Tibial nerve (tissue), 4 donors: ENCODE measurements at regions not wholly inside any gene's neighbourhood (a gene's known extent, or its start where the extent isn't known, plus 50 kb on each side); places are given as distances from the start of the nearest gene placed in this dataset.

ENCODE experiments used
- DNase-seq, 2 donors: peaks; one replicate each; pipeline ENCODE4 v3.0.0-alpha.2; 2019; ENCODE audit warnings: low spot score in 2 of 2
- H3K27ac ChIP-seq, 4 donors: fragments of 200-600 bp; sonication (generic) in 3 of 4; one replicate each; pipeline ENCODE4 v1.5.1; 2017 to 2019; ENCODE audit warnings: mild to moderate bottlenecking in 1 of 4
- H3K27me3 ChIP-seq, 2 donors: fragments of 200-600 bp; sonication (generic) in 1 of 2; one replicate each; pipeline versions ENCODE4 v1.5.1 to v1.6.0; 2017 to 2019
- H3K36me3 ChIP-seq, 3 donors: fragments of 200-600 bp; sonication (generic); one replicate each; pipeline ENCODE4 v1.5.1; 2018 to 2019
- H3K4me1 ChIP-seq, 4 donors: fragments of 200-600 bp; sonication (generic) in 3 of 4; one replicate each; pipeline ENCODE4 v1.5.1; 2017 to 2019
- H3K4me3 ChIP-seq, 4 donors: fragments of 200-600 bp; sonication (generic) in 3 of 4; one replicate each; pipeline ENCODE4 v1.5.1; 2017 to 2019; ENCODE audit warnings: mild to moderate bottlenecking in 1 of 4, moderate library complexity in 1 of 4
- H3K9me3 ChIP-seq, 4 donors: fragments of 200-600 bp; sonication (generic) in 3 of 4; one replicate each; pipeline ENCODE4 v1.5.1; 2017 to 2019
- CTCF ChIP-seq, 5 experiments: fragments of 200-600 bp in 3 of 5; fragments of 450-650 bp in 2 of 5; sonication (generic) in 3 of 5; IDR thresholded peaks; one replicate each; pipeline ENCODE4 v1.5.1; 2016 to 2019; ENCODE audit warnings: antibody characterized with exemption in 5 of 5, mild to moderate bottlenecking in 3 of 5, moderate library complexity in 2 of 5
- EP300 ChIP-seq, 2 donors: sonication (generic); formaldehyde crosslinking; IDR thresholded peaks; one replicate each; pipeline ENCODE4 v1.6.1; 2017; ENCODE audit warnings: antibody characterized with exemption in 2 of 2, mild to moderate bottlenecking in 1 of 2
- POLR2A ChIP-seq, 2 donors: fragments of 450-650 bp; IDR thresholded peaks; one replicate each; pipeline ENCODE4 v1.6.1; 2017; ENCODE audit warnings: antibody characterized with exemption in 2 of 2, mild to moderate bottlenecking in 2 of 2, moderate library complexity in 2 of 2
- WGBS, 2 donors: methylation state at CpG; one replicate each; pipeline ENCODE4 v1.1.5; 2018; 5-methylcytosine and 5-hydroxymethylcytosine counted together

- no peaks in the 10 kb centered on the region for H3K9me3 ChIP-seq
- no peak overlapping the region for H3K4me3 ChIP-seq
- H3K27me3 ChIP-seq: no peaks in the 10 kb centered on the region
- DNase-seq: no peak
- no peak for TF ChIP-seq EP300 (IDR thresholded peaks at IDR 0.05)
- no peak for TF ChIP-seq POLR2A (IDR thresholded peaks at IDR 0.05)
- no peak for TF ChIP-seq CTCF (IDR thresholded peaks at IDR 0.05)
- no peaks in the 10 kb centered on the region for H3K36me3 ChIP-seq
- H3K4me1 ChIP-seq: no peaks in the 10 kb centered on the region
- no peak overlapping the region for H3K27ac ChIP-seq
Observed at GRCh38 chr2:206845877-206846276, 80.5 kb downstream of the FASTKD2 start.

- 70 to 85% methylated on average over 3 of the region's 3 CpGs for whole genome bisulfite sequencing, 2 donors
- no peaks in the 10 kb centered on the region for H3K9me3 ChIP-seq
- H3K4me3 ChIP-seq: no peak overlapping the region
- H3K27me3 ChIP-seq: no peaks in the 10 kb centered on the region
- no peaks in the 10 kb centered on the region for H3K4me1 ChIP-seq
- DNase-seq: no peak
- TF ChIP-seq EP300 (IDR thresholded peaks at IDR 0.05): no peak
- TF ChIP-seq CTCF (IDR thresholded peaks at IDR 0.05): no peak
- TF ChIP-seq POLR2A (IDR thresholded peaks at IDR 0.05): no peak
- H3K27ac ChIP-seq: no peak overlapping the region
- no peaks in the 10 kb centered on the region for H3K36me3 ChIP-seq
Observed at GRCh38 chr2:206846331-206846730, 80.9 kb downstream of the FASTKD2 start.

GRCh38 chr2:206846981-206847834, 81.8 kb downstream of the FASTKD2 start:
- Histone ChIP-seq H3K4me1 (no peaks in the 10 kb centered on the region), H3K4me3 (no peak overlapping the region), H3K27me3 (no peaks in the 10 kb centered on the region), H3K36me3 (no peaks in the 10 kb centered on the region), H3K9me3 (no peaks in the 10 kb centered on the region), H3K27ac (no peak overlapping the region)
- DNase-seq: no peak
- TF ChIP-seq CTCF (IDR thresholded peaks at IDR 0.05) (no peak), POLR2A (IDR thresholded peaks at IDR 0.05) (no peak), EP300 (IDR thresholded peaks at IDR 0.05) (no peak)
- WGBS, 2 donors: 67 to 69% methylated on average over 3 of the region's 3 CpGs

GRCh38 chr2:206850369-206850768, 85.0 kb downstream of the FASTKD2 start:
- Histone ChIP-seq H3K36me3 (no peaks in the 10 kb centered on the region), H3K4me1 (no peaks in the 10 kb centered on the region), H3K4me3 (no peak overlapping the region), H3K27me3 (no peaks in the 10 kb centered on the region), H3K9me3 (no peaks in the 10 kb centered on the region), H3K27ac (no peak overlapping the region)
- no peak for TF ChIP-seq EP300 (IDR thresholded peaks at IDR 0.05)
- no peak for TF ChIP-seq CTCF (IDR thresholded peaks at IDR 0.05)
- no peak for TF ChIP-seq POLR2A (IDR thresholded peaks at IDR 0.05)
- DNase-seq: no peak

- DNase-seq: no peak
- TF ChIP-seq EP300 (IDR thresholded peaks at IDR 0.05) (no peak), POLR2A (IDR thresholded peaks at IDR 0.05) (no peak), CTCF (IDR thresholded peaks at IDR 0.05) (no peak)
- Histone ChIP-seq H3K4me3 (no peak overlapping the region), H3K4me1 (peaks cover 0 to 5% (median 0%) of the 10 kb centered on the region in 4 donors), H3K9me3 (no peaks in the 10 kb centered on the region), H3K27me3 (no peaks in the 10 kb centered on the region), H3K27ac (no peak overlapping the region), H3K36me3 (no peaks in the 10 kb centered on the region)
- WGBS, 2 donors: 85% methylated on average over 1 of the region's 1 CpG
Observed at GRCh38 chr2:206851521-206851920, 86.1 kb downstream of the FASTKD2 start.
